ENCODE measurements at regions not wholly inside any gene's neighbourhood (a gene's known extent, or its start where the extent isn't known, plus 50 kb on each side); places are given as distances from the start of the nearest gene placed in this dataset.

- POLR2A ChIA-PET, result no interaction called here
- H3K9me3 ChIP-seq (ENCODE audit: control insufficient read depth, insufficient read depth, low read depth, low read length), result no peaks in the 10 kb centered on the region
Measured at GRCh38 chr1:101511202-101511891, 274.5 kb downstream of the S1PR1 start.

GRCh38 chr1:101520302-101520701 is 283.5 kb downstream of the S1PR1 start:
- H3K27me3 ChIP-seq (ENCODE audit: control insufficient read depth, insufficient read depth, low read length), result no peaks in the 10 kb centered on the region
- ATAC-seq, result no peak; the same call in 1 of the 2 replicates
- DNase-seq (ENCODE audit: low read depth, low spot score), result peak; percentile 12
- no peaks in the 10 kb centered on the region for H3K9me3 ChIP-seq (ENCODE audit: control insufficient read depth, insufficient read depth, low read depth, low read length)
- no peaks in the 10 kb centered on the region for H3K36me3 ChIP-seq (ENCODE audit: control insufficient read depth, insufficient read depth, low read length)
- POLR2A ChIA-PET, result no interaction called here
- intact Hi-C loops (cut with micrococcal nuclease; ENCODE audit: unreplicated experiment), result no loop called here
- CTCF ChIA-PET, result interaction anchor here (0.5 kb wide), 1 partner anchor 1587 kb away, joined by 3 read pairs; no protein-coding TSS in a partner anchor
- H3K27ac ChIP-seq (ENCODE audit: low read length), result no peak overlapping the region
- no TSS peak for BruUV-seq (replicated peaks)
- in situ Hi-C loops (cut with HindIII; ENCODE audit: low pct_unique_long_range_greater_than_20kb, low sequenced_read_pairs), result no loop called here
- H3K4me3 ChIP-seq (ENCODE audit: low read depth in 2 of 2, low read length in 2 of 2), result no peak overlapping the region
- TF ChIP-seq SIN3A (IDR thresholded peaks at IDR 0.05; ENCODE audit: borderline replicate concordance, insufficient read depth, low read depth, low read length) (no peak), CTCF (IDR thresholded peaks at IDR 0.05) (peak; percentile 60)
- H3K4me1 ChIP-seq (ENCODE audit: control insufficient read depth, insufficient read depth, low read length), result no peaks in the 10 kb centered on the region

More at GRCh38 chr1:101511202-101511891, 274.5 kb downstream of the S1PR1 start:
- H3K27ac ChIP-seq (ENCODE audit: low read length), result no peak overlapping the region
- CTCF ChIA-PET, result no interaction called here
- no peaks in the 10 kb centered on the region for H3K4me1 ChIP-seq (ENCODE audit: control insufficient read depth, insufficient read depth, low read length)
- no peak overlapping the region for H3K4me3 ChIP-seq (ENCODE audit: low read depth in 2 of 2, low read length in 2 of 2)
- no peak for ATAC-seq
- no peaks in the 10 kb centered on the region; the same call in 1 of the 2 replicates for H3K36me3 ChIP-seq (ENCODE audit: control insufficient read depth, insufficient read depth, low read length)
- no peak for DNase-seq (ENCODE audit: low read depth, low spot score)
- in situ Hi-C loops (cut with HindIII; ENCODE audit: low pct_unique_long_range_greater_than_20kb, low sequenced_read_pairs) (no loop called here), intact Hi-C loops (cut with micrococcal nuclease; ENCODE audit: unreplicated experiment) (no loop called here)
- no TSS peak for BruUV-seq (replicated peaks)
- no peaks in the 10 kb centered on the region for H3K27me3 ChIP-seq (ENCODE audit: control insufficient read depth, insufficient read depth, low read length)
- TF ChIP-seq POLR2AphosphoS5 (IDR thresholded peaks at IDR 0.05; ENCODE audit: low read depth, low read length) (no peak), CTCF (IDR thresholded peaks at IDR 0.05) (no peak), TCF7L2 (IDR thresholded peaks at IDR 0.05; ENCODE audit: low read depth, low read length) (no peak), SIN3A (IDR thresholded peaks at IDR 0.05; ENCODE audit: borderline replicate concordance, insufficient read depth, low read depth, low read length) (no peak), REST (IDR thresholded peaks at IDR 0.05; ENCODE audit: insufficient read depth in 1 of 2, low read depth in 2 of 2, low read length in 1 of 2) (no peak)

Data from Panc1 (cell line).